Stimulated activated naive B cell treated with anti-CD40 and anti-IgM and Interleukin-4, amounts not matched to agents 10 μg/mL and 1 μg/mL and 100 μg/mL, for 72 hours (primary cell): ENCODE measurements at regions not wholly inside any gene's neighbourhood (a gene's known extent, or its start where the extent isn't known, plus 50 kb on each side); places are given as distances from the start of the nearest gene placed in this dataset.

Source experiments
- ATAC-seq, 2 donors: fragments of 150-1000 bp; cut with Tn5 transposase; replicated peaks; 2 replicates each; pipeline ENCODE4 v1.10.0; 2021; ENCODE audit warnings: moderate library complexity in 1 of 2
- DNase-seq: peaks from one replicate; pipeline ENCODE4 v3.0.0; 2021
- H3K27ac Mint-ChIP-seq: one replicate; pipeline ENCODE4 v1.8.0; 2022; ENCODE audit warnings: mild to moderate bottlenecking, mixed read lengths
- H3K27me3 Mint-ChIP-seq, 2 donors: one replicate each; pipeline ENCODE4 v1.8.0; 2022; ENCODE audit warnings: mixed read lengths in 2 of 2
- H3K36me3 Mint-ChIP-seq, 2 donors: one replicate each; pipeline ENCODE4 v1.8.0; 2022; ENCODE audit warnings: mixed read lengths in 2 of 2, mild to moderate bottlenecking in 1 of 2
- H3K4me1 Mint-ChIP-seq, 2 donors: one replicate each; pipeline ENCODE4 v1.8.0; 2022; ENCODE audit warnings: mixed read lengths in 2 of 2, mild to moderate bottlenecking in 1 of 2
- H3K4me3 Mint-ChIP-seq, 2 donors: one replicate each; pipeline ENCODE4 v1.8.0; 2022; ENCODE audit warnings: mild to moderate bottlenecking in 2 of 2, mixed read lengths in 2 of 2, moderate library complexity in 1 of 2
- H3K9me3 Mint-ChIP-seq, 2 donors: one replicate each; pipeline ENCODE4 v1.8.0; 2022; ENCODE audit warnings: mixed read lengths in 2 of 2, mild to moderate bottlenecking in 1 of 2

DNA sequence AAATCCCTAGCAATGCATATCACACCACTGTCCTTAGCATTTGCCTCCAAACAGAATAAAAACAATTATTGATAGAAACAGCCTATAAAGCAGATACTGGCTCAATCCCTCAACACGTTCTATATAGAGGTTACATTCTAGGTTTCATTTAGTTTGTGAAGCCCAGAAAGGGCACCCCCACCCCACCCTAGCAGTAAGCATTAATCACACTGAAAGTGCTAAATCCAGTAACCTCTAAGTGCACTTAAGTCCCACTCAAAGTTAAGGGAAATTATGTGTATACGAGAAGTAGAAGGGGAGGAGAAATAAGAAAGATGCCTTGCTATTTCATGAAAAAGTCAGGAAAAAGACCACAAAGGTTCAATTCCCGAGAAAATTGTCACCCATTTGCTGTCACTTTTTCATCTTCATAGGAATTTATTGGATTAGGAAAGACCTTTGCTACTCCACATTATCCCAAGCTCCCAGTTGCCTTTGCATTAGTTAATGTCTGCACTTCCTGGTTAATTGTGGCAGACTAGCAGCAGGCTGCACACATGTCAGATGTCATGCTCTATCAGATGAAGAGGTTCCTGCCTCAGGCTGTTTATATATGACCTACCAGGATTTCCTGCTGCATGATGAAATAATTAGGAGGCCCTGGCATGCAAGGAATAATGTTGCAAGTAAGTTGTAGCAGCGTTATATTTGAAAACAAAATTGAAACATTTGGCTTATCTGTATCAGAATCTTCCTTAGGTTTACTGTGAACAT, 54.5 kb upstream of the LHX8 start:
- Mint-ChIP-seq H3K4me3 (no peak overlapping the region), H3K4me1 (no peaks in the 10 kb centered on the region), H3K27me3 (no peaks in the 10 kb centered on the region), H3K9me3 (peaks cover 0 to 2% of the 10 kb centered on the region in 2 donors), H3K27ac (no peak overlapping the region), H3K36me3 (no peaks in the 10 kb centered on the region)
- DNase-seq, result no peak
- ATAC-seq, result no peak

DNA sequence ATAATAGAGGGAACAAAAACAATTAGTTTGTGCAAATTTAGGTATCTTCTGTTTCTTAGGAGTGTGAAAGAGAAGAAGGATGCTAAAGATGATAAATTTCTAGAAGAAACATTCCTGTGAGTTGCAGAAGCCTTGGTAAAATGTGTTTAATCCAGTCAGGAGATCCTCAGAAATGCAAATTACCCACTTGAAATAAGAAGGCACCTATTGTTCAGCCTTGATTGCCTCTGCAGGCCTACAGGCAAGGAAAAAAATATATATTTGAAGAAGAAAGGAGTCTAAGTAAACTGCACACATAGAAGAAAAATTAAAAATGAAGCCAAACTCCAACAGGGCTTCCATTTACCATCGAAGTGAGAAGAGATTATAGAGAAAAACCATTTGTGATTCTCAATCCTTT, 51.0 kb upstream of the LHX8 start:
- Mint-ChIP-seq H3K9me3 (no peaks in the 10 kb centered on the region), H3K27me3 (no peaks in the 10 kb centered on the region), H3K36me3 (no peaks in the 10 kb centered on the region), H3K4me3 (no peak overlapping the region), H3K27ac (no peak overlapping the region), H3K4me1 (no peaks in the 10 kb centered on the region)
- ATAC-seq (no peak), DNase-seq (no peak)

DNA sequence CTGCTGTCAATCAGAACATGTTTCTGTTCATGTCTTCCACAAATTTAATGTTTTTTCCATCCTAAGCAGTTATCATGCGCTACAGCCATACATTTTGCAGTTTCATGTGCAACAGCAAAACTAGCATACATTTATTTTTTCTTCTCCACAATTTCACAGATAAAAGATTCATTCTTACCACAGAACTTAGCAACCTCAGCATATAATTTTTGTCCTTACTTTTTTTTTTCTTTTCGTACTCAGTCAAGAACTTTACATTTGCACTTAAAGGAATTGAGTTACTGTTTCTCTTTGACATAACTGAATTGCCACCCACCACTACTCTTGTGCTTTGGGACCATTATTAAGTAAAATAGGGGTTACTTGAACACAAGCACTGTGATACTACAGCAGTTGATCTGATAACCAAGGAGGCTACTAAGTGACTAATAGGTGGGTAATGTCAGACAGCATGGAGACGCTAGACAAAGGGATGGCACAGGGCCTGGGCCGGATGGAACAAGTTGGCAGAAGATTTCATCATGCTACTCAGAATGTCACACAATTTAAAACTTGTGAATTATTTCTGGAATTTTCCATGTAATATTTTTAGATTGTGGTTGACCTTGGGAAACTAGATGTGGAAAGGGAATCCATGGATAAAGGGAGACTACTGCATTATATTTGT, 50.2 kb upstream of the LHX8 start:
- Mint-ChIP-seq H3K27me3 (no peaks in the 10 kb centered on the region), H3K27ac (no peak overlapping the region), H3K36me3 (no peaks in the 10 kb centered on the region), H3K4me3 (no peak overlapping the region), H3K9me3 (no peaks in the 10 kb centered on the region), H3K4me1 (no peaks in the 10 kb centered on the region)
- no peak for DNase-seq
- no peak for ATAC-seq
